ENCODE measurements at regions not wholly inside any gene's neighbourhood (a gene's known extent, or its start where the extent isn't known, plus 50 kb on each side); places are given as distances from the start of the nearest gene placed in this dataset.

DNA sequence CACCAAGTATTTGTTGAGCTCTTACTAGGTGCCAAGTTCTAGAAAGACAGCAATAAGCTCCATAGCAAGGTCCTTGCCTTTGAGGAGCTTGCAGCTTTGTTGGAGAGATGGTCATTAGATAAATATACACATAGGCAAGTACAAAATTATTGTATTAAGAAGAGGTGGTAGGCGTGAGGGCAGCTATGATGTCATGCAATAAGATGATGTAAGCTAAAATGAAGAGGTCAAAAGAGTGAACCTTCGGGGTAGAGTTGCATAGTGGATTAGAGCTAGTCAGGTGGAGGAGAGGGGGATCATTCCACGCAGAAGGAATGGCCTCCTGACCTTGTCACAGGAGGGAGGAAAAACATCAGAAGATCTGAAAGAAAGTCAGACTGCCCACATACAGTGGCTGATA, 141.9 kb upstream of the PCSK2 start:
- Mint-ChIP-seq H3K4me3 (ENCODE audit: unreplicated experiment) (no peak overlapping the region), H3K4me1 (ENCODE audit: low read depth) (no peaks in the 10 kb centered on the region), H3K36me3 (ENCODE audit: low read depth) (no peaks in the 10 kb centered on the region), H3K27ac (ENCODE audit: unreplicated experiment) (no peak overlapping the region), H3K9me3 (ENCODE audit: low read depth) (peaks cover 6% of the 10 kb centered on the region), H3K27me3 (ENCODE audit: low read depth) (no peaks in the 10 kb centered on the region)
- no peak for TF ChIP-seq CTCF (IDR thresholded peaks at IDR 0.05)
- DNase-seq (ENCODE audit: low spot score): no peak

DNA sequence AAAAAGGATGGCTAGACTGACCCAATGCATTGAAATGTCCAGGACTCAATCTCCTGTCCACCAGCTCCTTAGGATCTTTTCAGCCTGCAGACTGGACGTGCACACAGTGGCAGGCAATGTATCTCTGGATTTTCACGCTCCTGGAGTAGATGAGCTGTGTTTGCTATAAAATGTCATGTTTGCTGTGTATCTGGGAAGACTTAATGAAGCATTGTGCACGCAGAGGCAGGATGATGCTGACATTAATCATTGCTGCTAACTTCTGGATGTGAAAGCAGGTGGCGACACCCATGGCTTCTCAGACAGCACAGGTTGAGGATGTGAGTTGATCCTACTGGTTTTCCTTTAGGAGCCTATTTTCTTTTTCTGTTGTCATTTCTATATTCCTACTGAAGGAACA, 133.1 kb upstream of the PCSK2 start:
- H3K4me1 Mint-ChIP-seq (ENCODE audit: low read depth): no peaks in the 10 kb centered on the region
- H3K36me3 Mint-ChIP-seq (ENCODE audit: low read depth): no peaks in the 10 kb centered on the region
- no peak for TF ChIP-seq CTCF (IDR thresholded peaks at IDR 0.05)
- H3K4me3 Mint-ChIP-seq (ENCODE audit: unreplicated experiment): no peak overlapping the region
- DNase-seq (ENCODE audit: low spot score): no peak
- H3K9me3 Mint-ChIP-seq (ENCODE audit: low read depth): no peaks in the 10 kb centered on the region
- H3K27me3 Mint-ChIP-seq (ENCODE audit: low read depth): no peaks in the 10 kb centered on the region
- no peak overlapping the region for H3K27ac Mint-ChIP-seq (ENCODE audit: unreplicated experiment)

DNA sequence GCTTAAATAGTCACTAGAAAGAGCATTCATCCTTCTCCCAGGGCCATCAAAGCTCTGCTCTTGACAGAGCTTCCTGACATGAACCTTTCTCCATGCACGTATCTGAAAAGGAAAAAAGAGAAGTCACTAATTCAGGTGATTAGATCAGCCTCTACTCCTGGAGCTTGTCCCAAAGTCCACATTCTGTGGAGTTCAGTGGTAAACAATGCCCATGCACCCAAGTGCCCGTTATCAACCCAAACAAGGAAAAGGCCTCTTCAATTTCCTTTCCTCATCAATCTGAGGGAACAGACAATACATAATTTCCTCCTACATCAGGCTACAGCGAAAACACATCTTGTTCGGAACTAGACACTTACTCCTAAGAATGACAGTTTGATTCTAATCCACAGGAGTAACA, 129.2 kb upstream of the PCSK2 start:
- no peak for DNase-seq (ENCODE audit: low spot score)
- Mint-ChIP-seq H3K4me3 (ENCODE audit: unreplicated experiment) (no peak overlapping the region), H3K27ac (ENCODE audit: unreplicated experiment) (no peak overlapping the region), H3K27me3 (ENCODE audit: low read depth) (peaks cover 2% of the 10 kb centered on the region), H3K9me3 (ENCODE audit: low read depth) (no peaks in the 10 kb centered on the region), H3K4me1 (ENCODE audit: low read depth) (no peaks in the 10 kb centered on the region), H3K36me3 (ENCODE audit: low read depth) (no peaks in the 10 kb centered on the region)
- no peak for TF ChIP-seq CTCF (IDR thresholded peaks at IDR 0.05)

DNA sequence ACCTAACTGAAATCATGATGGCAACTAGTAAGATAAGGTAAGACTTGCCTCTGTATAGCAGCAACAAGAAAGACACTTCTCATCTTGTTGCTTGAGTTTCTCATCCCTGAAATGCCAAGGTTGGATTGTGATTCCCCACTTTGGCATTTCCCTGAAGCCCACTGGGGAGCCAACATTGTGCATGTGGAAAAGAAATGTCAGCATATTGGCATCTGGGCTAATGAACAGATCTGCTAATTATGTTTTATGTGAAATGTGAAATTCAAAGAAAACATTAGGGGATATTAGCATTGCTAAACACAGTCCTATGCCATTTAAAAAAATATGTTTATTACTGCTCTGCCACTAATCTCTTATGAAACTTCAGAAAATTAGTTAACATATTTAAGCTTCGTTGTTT, 126.3 kb upstream of the PCSK2 start:
- H3K9me3 Mint-ChIP-seq (ENCODE audit: low read depth): no peaks in the 10 kb centered on the region
- H3K27me3 Mint-ChIP-seq (ENCODE audit: low read depth): peaks cover 5% of the 10 kb centered on the region
- no peak for DNase-seq (ENCODE audit: low spot score)
- no peaks in the 10 kb centered on the region for H3K36me3 Mint-ChIP-seq (ENCODE audit: low read depth)
- TF ChIP-seq CTCF (IDR thresholded peaks at IDR 0.05): no peak
- H3K27ac Mint-ChIP-seq (ENCODE audit: unreplicated experiment): no peak overlapping the region
- H3K4me3 Mint-ChIP-seq (ENCODE audit: unreplicated experiment): no peak overlapping the region
- no peaks in the 10 kb centered on the region for H3K4me1 Mint-ChIP-seq (ENCODE audit: low read depth)

DNA sequence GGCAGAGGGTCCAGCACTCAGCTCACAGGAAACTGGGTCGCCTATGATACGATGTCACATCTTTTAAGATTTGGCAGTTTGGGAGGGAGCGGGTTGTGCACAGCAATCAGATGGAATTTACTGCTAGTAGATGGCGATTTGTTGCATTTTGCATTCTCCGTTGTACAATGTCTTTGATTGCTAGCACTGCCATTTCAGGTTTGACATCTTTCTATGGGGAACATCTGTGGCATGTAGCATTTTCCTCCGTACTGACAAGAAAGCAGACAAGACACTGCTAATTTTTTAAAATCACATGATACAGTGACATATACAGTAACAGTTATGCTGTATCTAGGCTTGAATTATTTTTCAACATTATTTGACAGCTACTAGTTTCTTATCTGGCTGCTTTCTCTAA, 119.7 kb upstream of the PCSK2 start:
- Mint-ChIP-seq H3K27me3 (ENCODE audit: low read depth) (peaks cover 3% of the 10 kb centered on the region), H3K9me3 (ENCODE audit: low read depth) (peaks cover 5% of the 10 kb centered on the region), H3K4me1 (ENCODE audit: low read depth) (no peaks in the 10 kb centered on the region), H3K4me3 (ENCODE audit: unreplicated experiment) (no peak overlapping the region), H3K27ac (ENCODE audit: unreplicated experiment) (no peak overlapping the region), H3K36me3 (ENCODE audit: low read depth) (no peaks in the 10 kb centered on the region)
- no peak for DNase-seq (ENCODE audit: low spot score)
- no peak for TF ChIP-seq CTCF (IDR thresholded peaks at IDR 0.05)

Measured in chondrocyte (in vitro differentiated cells).